Astrocyte of the spinal cord (primary cell): ENCODE measurements at regions not wholly inside any gene's neighbourhood (a gene's known extent, or its start where the extent isn't known, plus 50 kb on each side); places are given as distances from the start of the nearest gene placed in this dataset.

Experiments
- DNase-seq: peaks from one replicate; pipeline ENCODE4 v3.0.0; 2011; ENCODE audit warnings: low read depth, low spot score
- H3K4me3 ChIP-seq: 2 replicates; pipeline ENCODE4 v1.5.1; 2011; ENCODE audit warnings: low read depth, mild to moderate bottlenecking, low read length, moderate library complexity
- CTCF ChIP-seq: IDR thresholded peaks from 2 replicates; pipeline ENCODE4 v1.5.1; 2012; ENCODE audit warnings: low read depth, mild to moderate bottlenecking, low read length, inconsistent platforms
- in situ Hi-C: cut with HindIII; loops from 2 replicates; pipeline ENCODE4 v1.10.0; 2017; ENCODE audit warnings: low sequenced_read_pairs

GRCh38 chr4:156146571-156146970 lies 192.9 kb upstream of the CTSO start:
- in situ Hi-C loops = no loop called here
- TF ChIP-seq CTCF = no peak
- DNase-seq = peak; percentile 5
- no peak overlapping the region for H3K4me3 ChIP-seq

- no peak for DNase-seq
- TF ChIP-seq CTCF = no peak
- H3K4me3 ChIP-seq = no peak overlapping the region
- in situ Hi-C loops = no loop called here
Observed at GRCh38 chr4:156144961-156145360, 191.3 kb upstream of the CTSO start.

GRCh38 chr4:156138781-156139280 lies 185.2 kb upstream of the CTSO start:
- H3K4me3 ChIP-seq = no peak overlapping the region
- no peak for TF ChIP-seq CTCF
- in situ Hi-C loops = no loop called here
- DNase-seq = no peak

GRCh38 chr4:156137679-156138473 lies 184.2 kb upstream of the CTSO start:
- DNase-seq = no peak
- in situ Hi-C loops = no loop called here
- H3K4me3 ChIP-seq = no peak overlapping the region
- TF ChIP-seq CTCF = no peak

- TF ChIP-seq CTCF = no peak
- no peak for DNase-seq
- in situ Hi-C loops = no loop called here
- no peak overlapping the region for H3K4me3 ChIP-seq
Observed at GRCh38 chr4:156132196-156132595, 178.5 kb upstream of the CTSO start.

GRCh38 chr4:156128616-156129015 lies 174.9 kb upstream of the CTSO start:
- in situ Hi-C loops = no loop called here
- no peak for DNase-seq
- no peak overlapping the region for H3K4me3 ChIP-seq
- no peak for TF ChIP-seq CTCF
